GM18505 (cell line): ENCODE measurements at regions not wholly inside any gene's neighbourhood (a gene's known extent, or its start where the extent isn't known, plus 50 kb on each side); places are given as distances from the start of the nearest gene placed in this dataset.

Experiments used
- ATAC-seq: cut with Tn5 transposase; IDR thresholded peaks from one replicate; pipeline ENCODE4 v1.9.1; 2021; ENCODE audit not compliant: unreplicated experiment
- POLR2A ChIP-seq: IDR thresholded peaks from 4 replicates; pipeline ENCODE4 v1.6.1; 2011; ENCODE audit warnings: borderline replicate concordance; ENCODE audit not compliant: insufficient read depth, insufficient read length; ENCODE audit errors: extremely low read depth

DNA sequence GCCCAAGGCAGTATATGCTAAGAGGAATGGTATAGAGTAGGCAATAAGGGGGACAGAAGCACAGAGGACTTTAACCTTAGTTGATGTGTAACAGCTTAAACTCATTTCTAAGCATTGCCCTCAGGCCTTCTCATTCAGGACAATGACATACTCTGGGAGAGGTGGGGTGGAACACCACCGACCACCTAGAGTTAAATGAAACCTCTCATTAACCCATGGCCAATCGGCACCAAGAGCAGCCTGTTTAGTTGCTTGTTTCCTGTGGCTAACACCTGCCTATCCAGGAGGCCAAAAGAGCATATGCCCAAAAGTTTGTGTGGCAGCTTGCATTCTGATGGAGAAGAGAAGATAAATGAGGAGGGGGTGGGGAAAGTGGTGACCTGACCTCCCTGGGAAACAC, 50.0 kb downstream of the PABIR2 start:
- no peak for ATAC-seq
- no peak for TF ChIP-seq POLR2A

DNA sequence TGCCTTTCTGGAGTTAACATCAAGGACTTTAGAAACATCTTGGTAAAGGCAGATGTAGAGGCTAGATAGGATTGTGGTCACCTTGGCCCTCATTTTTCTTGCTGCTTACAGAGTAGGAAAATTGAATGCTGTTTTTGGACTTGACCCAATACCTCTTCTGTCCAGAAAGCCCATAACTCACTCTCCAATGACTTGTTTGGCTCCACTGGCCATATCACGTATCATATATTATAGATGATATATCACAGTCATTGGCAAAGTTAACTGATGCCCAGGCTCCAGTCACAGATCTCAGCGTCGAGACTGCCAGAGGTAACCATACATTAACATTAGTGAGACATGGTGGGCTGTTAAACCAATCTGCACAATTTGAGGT, 50.6 kb downstream of the PABIR2 start:
- no peak for TF ChIP-seq POLR2A
- ATAC-seq, result no peak

DNA sequence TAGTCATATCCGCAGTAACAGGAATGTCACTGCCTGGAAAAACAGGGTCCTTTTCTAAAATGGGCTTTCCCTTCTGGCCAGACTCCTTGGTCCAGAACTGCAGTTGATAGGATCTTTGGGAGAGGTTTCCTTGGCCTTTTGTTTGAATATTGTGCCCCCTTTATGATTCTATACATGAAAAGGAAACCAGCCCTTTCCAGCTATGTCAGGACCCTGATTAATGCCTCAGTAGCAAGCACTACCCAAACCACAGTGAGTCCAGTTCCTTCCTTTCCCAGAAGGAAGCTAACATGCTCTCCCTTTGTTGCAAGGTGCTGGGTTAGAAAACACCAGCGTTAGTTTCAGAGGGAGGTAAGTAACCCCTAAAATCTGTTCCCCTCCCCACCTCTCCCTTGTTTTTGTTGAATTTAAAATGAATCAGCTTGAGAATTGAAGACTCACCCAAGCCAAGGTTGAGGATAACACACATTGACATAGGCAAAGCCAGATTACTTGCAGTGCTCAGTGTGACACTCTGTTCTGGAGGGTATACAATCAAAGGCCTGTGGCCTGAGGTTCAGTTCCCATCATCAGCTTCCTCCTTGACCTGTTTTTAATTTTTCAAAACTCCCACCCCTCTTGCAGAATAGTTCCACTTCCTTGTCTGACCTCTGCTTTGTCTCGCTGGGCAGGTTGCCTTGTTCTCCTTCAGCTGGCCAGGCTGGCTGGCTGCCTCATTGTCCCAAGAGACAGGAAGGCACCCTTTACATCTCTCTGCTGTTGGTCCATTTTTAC, 51.2 kb downstream of the PABIR2 start:
- ATAC-seq, result no peak
- TF ChIP-seq POLR2A, result no peak

DNA sequence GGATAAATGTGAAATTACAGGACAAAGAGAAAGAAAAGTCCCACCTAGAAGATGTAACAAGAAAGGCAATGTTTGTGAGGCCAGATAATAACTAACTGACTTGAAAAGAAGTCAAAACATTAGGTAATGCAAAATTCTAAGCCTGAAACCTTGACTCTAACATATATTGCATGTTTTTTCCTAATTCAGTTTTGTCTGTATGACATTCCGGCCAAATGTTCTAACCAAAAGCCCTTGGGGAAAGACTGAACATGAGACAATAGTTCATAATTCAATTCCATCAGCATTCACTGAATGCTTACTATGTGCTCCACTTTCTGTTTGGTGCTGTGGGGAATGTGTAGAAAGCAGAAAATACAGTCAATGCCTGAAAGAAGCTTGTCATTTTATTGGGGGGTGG, 53.9 kb downstream of the PABIR2 start:
- ATAC-seq, result no peak
- TF ChIP-seq POLR2A, result no peak

DNA sequence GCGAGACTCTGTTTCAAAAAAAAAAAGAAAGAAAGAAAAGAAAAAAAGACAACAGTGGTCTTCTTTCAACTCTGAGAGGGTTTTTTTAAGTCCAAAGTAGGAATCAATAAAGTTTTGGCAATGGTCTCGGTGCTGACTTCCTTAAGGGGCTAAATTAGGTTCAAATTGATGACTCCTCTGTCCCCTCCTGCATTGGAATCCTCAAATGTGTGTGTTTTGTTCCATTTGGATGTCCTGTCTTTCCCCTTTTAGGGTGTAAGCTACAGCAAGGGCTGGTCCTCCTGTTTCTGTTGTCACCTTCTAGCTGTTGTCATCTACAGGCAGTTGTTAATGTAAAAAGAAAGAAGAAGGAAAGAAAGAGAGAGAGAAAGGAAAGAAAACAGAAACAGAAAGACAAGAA, 54.4 kb downstream of the PABIR2 start:
- ATAC-seq, result no peak
- TF ChIP-seq POLR2A, result no peak

DNA sequence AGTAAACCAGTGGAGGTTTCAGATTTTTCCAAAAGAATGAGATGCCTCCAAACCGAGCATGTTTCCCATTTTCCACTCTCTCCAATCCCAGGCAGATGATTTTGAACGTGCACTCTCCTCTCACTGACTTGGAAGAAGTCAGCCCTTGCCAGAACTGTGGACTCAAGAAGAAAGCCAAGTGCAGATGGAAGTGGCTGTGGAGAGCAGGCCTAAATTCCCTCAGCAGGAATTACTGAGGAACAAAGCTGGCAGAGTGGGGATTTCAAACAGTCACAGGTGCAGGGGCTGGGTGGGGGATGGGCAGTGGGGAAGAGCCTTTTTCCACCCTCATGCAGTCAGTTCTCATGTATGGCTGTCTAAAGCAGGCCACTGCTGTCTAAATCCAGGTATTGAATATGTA, 55.3 kb downstream of the PABIR2 start:
- no peak for TF ChIP-seq POLR2A
- no peak for ATAC-seq

- TF ChIP-seq POLR2A, result no peak
- no peak for ATAC-seq
Measured at GRCh38 chrX:134738986-134739740, 57.8 kb downstream of the PABIR2 start.

DNA sequence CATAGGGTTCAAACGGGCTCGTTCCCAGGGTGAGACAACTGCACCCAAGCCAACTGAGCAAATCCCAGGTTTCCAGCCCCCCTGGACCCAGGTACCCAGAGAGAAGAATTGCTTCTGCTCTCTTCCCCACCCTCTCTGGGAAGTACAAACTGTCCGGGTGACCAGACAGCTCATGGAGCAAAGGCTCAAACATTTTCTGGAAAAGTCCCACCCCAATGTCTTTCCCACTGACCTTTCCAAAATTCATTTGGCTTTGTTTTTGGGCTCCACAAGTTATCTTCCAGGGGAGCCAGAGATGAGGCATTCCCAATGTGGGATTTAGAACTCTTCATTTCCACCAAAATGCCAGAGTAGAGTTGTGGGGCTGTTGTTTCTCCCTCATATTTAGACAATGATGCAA, 58.6 kb downstream of the PABIR2 start:
- no peak for ATAC-seq
- no peak for TF ChIP-seq POLR2A

GRCh38 chrX:134737721-134738369, 59.2 kb downstream of the PABIR2 start:
- TF ChIP-seq POLR2A, result no peak
- ATAC-seq, result no peak

DNA sequence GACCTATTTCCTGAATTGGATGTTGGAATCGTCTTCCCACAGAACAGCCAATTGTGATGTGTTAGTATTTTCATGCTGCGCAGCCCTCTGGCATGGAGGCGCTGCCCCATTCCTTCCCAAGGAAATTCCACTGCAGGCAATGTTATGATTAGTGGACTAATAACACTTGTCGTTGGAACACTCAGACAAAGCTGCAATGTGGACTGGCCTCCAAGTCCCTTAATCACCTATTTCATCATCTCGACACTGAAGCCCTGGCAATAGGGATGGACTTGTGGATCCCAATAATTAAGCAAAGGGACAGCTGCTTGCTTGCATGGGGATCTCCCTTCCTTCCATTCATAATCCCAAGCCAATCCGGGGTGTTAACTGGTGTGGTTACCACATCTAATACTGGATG, 59.9 kb downstream of the PABIR2 start:
- ATAC-seq, result no peak
- no peak for TF ChIP-seq POLR2A

DNA sequence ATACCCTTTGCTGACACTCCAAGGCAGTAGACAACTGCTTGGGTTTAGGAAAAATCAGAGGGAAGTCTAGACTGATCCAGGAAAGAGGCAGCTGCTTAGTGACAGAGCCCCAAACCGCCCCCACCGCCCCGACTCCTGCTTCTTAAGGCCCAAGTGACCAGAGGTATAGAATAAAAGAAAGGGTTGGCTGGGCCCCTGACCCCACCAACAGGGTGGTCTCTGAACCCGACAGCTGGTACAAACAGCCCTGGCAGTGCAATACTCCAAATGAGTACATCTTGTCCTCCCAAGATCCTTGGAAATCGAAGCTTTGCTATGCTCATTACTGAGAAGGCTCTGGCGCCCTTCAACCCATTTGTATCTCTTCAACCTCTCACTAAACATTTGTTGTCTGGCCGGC, 60.6 kb downstream of the PABIR2 start:
- TF ChIP-seq POLR2A, result no peak
- no peak for ATAC-seq

GRCh38 chrX:134735015-134735414, 62.0 kb downstream of the PABIR2 start:
- ATAC-seq, result no peak

DNA sequence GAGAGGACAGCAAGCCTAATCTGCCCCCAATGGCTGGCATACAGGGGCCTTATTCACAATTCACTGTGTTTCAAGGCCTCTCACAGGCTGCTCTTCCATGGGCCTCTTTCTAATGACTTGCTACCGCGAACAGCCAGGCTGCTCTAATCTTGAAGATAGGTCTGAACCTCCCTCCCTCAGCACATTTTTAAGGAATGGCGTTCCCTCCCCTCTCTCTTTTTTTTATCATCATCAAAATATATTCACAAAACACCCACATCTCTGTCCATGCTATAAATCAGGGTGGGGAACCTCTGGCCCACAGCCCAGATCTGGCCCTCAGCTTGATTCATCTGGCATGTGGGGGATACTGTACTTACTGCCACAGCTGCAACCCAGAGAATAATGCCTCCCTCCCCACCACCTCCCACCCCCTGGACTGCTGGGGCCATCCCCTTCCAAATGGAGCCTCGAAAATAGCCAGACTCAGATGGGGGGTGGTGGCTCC, 62.5 kb downstream of the PABIR2 start:
- no peak for ATAC-seq
- TF ChIP-seq POLR2A, result no peak

More at GRCh38 chrX:134735015-134735414, 62.0 kb downstream of the PABIR2 start:
- TF ChIP-seq POLR2A, result no peak
